Tibial artery (tissue), 4 donors: ENCODE measurements at regions not wholly inside any gene's neighbourhood (a gene's known extent, or its start where the extent isn't known, plus 50 kb on each side); places are given as distances from the start of the nearest gene placed in this dataset.
"Not testable (repeated sequence)": the region's sequence is repeated elsewhere in the genome, so short reads cannot be mapped to it uniquely, and the experiment has no call there.

Experiments
- DNase-seq, 2 donors: peaks; one replicate each; pipeline ENCODE4 v3.0.0-alpha.2; 2019
- H3K27ac ChIP-seq, 2 donors: fragments of 200-600 bp; sonication (generic) in 1 of 2; 1 replicate in 1 of 2; 2 replicates in 1 of 2; pipeline ENCODE4 v1.5.1; 2018 to 2019; ENCODE audit warnings: mild to moderate bottlenecking in 1 of 2
- H3K27me3 ChIP-seq, 2 donors: fragments of 200-600 bp; sonication (generic) in 1 of 2; one replicate each; pipeline versions ENCODE4 v1.5.1 to v1.6.0; 2016 to 2019
- H3K36me3 ChIP-seq, 3 donors: fragments of 200-600 bp; sonication (generic) in 2 of 3; one replicate each; pipeline ENCODE4 v1.5.1; 2016 to 2019; ENCODE audit warnings: mild to moderate bottlenecking in 2 of 3
- H3K4me1 ChIP-seq, 4 donors: fragments of 200-600 bp; sonication (generic) in 2 of 4; 1 replicate in 3 of 4; 2 replicates in 1 of 4; pipeline ENCODE4 v1.5.1; 2016 to 2019
- H3K4me3 ChIP-seq, 2 donors: fragments of 200-600 bp; sonication (generic) in 1 of 2; 1 replicate in 1 of 2; 2 replicates in 1 of 2; pipeline ENCODE4 v1.5.1; 2018 to 2019; ENCODE audit warnings: mild to moderate bottlenecking in 2 of 2
- H3K9me3 ChIP-seq, 3 donors: fragments of 200-600 bp; sonication (generic) in 1 of 3; one replicate each; pipeline ENCODE4 v1.5.1; 2016 to 2019
- CTCF ChIP-seq, 2 experiments: fragments of 200-600 bp in 1 of 2; fragments of 450-650 bp in 1 of 2; IDR thresholded peaks; one replicate each; pipeline ENCODE4 v1.5.1; 2017 to 2019; ENCODE audit warnings: antibody characterized with exemption in 2 of 2, mild to moderate bottlenecking in 1 of 2, moderate library complexity in 1 of 2
- intact Hi-C: fragments of 100-400 bp; cut with DNase I; formaldehyde crosslinking; loops from one replicate; pipeline ENCODE4 v1.15.0; 2023; ENCODE audit warnings: low total_unique reads

- DNase-seq = no peak
- TF ChIP-seq CTCF (IDR thresholded peaks at IDR 0.05) = no peak
- Histone ChIP-seq H3K4me3 (no peak overlapping the region), H3K36me3 (no peaks in the 10 kb centered on the region), H3K27ac (no peak overlapping the region), H3K27me3 (no peaks in the 10 kb centered on the region), H3K4me1 (no peaks in the 10 kb centered on the region), H3K9me3 (no peaks in the 10 kb centered on the region)
- intact Hi-C loops = no loop called here
Measured at GRCh38 chr1:106366627-106367319, 689.7 kb upstream of the PRMT6 start.

- Histone ChIP-seq H3K9me3 (no peaks in the 10 kb centered on the region), H3K4me3 (no peak overlapping the region), H3K36me3 (no peaks in the 10 kb centered on the region), H3K27me3 (no peaks in the 10 kb centered on the region), H3K27ac (no peak overlapping the region), H3K4me1 (no peaks in the 10 kb centered on the region)
- no peak for TF ChIP-seq CTCF (IDR thresholded peaks at IDR 0.05)
- no peak for DNase-seq
- intact Hi-C loops = no loop called here
Measured at GRCh38 chr1:106378261-106378660, 678.2 kb upstream of the PRMT6 start.

GRCh38 chr1:106380772-106381171 is 675.7 kb upstream of the PRMT6 start:
- Histone ChIP-seq H3K4me3 (no peak overlapping the region), H3K36me3 (no peaks in the 10 kb centered on the region), H3K27ac (no peak overlapping the region), H3K4me1 (no peaks in the 10 kb centered on the region), H3K9me3 (no peaks in the 10 kb centered on the region), H3K27me3 (no peaks in the 10 kb centered on the region)
- intact Hi-C loops = no loop called here
- no peak for TF ChIP-seq CTCF (IDR thresholded peaks at IDR 0.05)
- DNase-seq = no peak

GRCh38 chr1:106389160-106389559 is 667.3 kb upstream of the PRMT6 start:
- intact Hi-C loops, H3K36me3 ChIP-seq, H3K27me3 ChIP-seq, H3K4me1 ChIP-seq, DNase-seq, H3K9me3 ChIP-seq, H3K4me3 ChIP-seq, H3K27ac ChIP-seq: not testable (repeated sequence)

- H3K4me1 ChIP-seq = no peaks in the 10 kb centered on the region
Measured at GRCh38 chr1:106393046-106393445, 663.4 kb upstream of the PRMT6 start.

GRCh38 chr1:106396020-106396419 is 660.5 kb upstream of the PRMT6 start:
- TF ChIP-seq CTCF (IDR thresholded peaks at IDR 0.05) = no peak
- Histone ChIP-seq H3K36me3 (no peaks in the 10 kb centered on the region), H3K9me3 (no peaks in the 10 kb centered on the region), H3K4me1 (no peaks in the 10 kb centered on the region), H3K27me3 (no peaks in the 10 kb centered on the region), H3K4me3 (no peak overlapping the region), H3K27ac (no peak overlapping the region)
- no peak for DNase-seq
- intact Hi-C loops = no loop called here

More at GRCh38 chr1:106393046-106393445, 663.4 kb upstream of the PRMT6 start:
- Histone ChIP-seq H3K36me3 (no peaks in the 10 kb centered on the region), H3K9me3 (no peaks in the 10 kb centered on the region), H3K27me3 (no peaks in the 10 kb centered on the region), H3K27ac (no peak overlapping the region), H3K4me3 (no peak overlapping the region)
- no peak for TF ChIP-seq CTCF (IDR thresholded peaks at IDR 0.05)
- intact Hi-C loops = no loop called here
- no peak for DNase-seq
